Esophagus squamous epithelium (tissue), 5 donors: ENCODE measurements at regions not wholly inside any gene's neighbourhood (a gene's known extent, or its start where the extent isn't known, plus 50 kb on each side); places are given as distances from the start of the nearest gene placed in this dataset.

Experiments
- DNase-seq: peaks from one replicate; lab custom pipeline; 2025; lab: John Stamatoyannopoulos, UW
- H3K27ac ChIP-seq, 4 donors: fragments of 200-600 bp; sonication (generic); one replicate each; pipeline ENCODE4 v1.5.1; 2016 to 2019; ENCODE audit warnings: mild to moderate bottlenecking in 1 of 4
- H3K27me3 ChIP-seq, 4 donors: fragments of 200-600 bp; sonication (generic); 1 replicate in 3 of 4; 2 replicates in 1 of 4; pipeline versions ENCODE4 v1.5.1 to v1.6.0; 2017 to 2021; ENCODE audit warnings: antibody characterized with exemption in 1 of 4
- H3K36me3 ChIP-seq, 3 donors: fragments of 200-600 bp; sonication (generic); one replicate each; pipeline ENCODE4 v1.5.1; 2016 to 2019
- H3K4me1 ChIP-seq, 3 donors: fragments of 200-600 bp; sonication (generic); one replicate each; pipeline ENCODE4 v1.5.1; 2017 to 2019
- H3K4me3 ChIP-seq, 4 donors: fragments of 200-600 bp; sonication (generic); 1 replicate in 3 of 4; 2 replicates in 1 of 4; pipeline ENCODE4 v1.5.1; 2016 to 2019; ENCODE audit warnings: mild to moderate bottlenecking in 2 of 4, moderate library complexity in 1 of 4
- H3K9me3 ChIP-seq, 3 donors: fragments of 200-600 bp; sonication (generic); one replicate each; pipeline ENCODE4 v1.5.1; 2016 to 2019
- POLR2A ChIP-seq, 4 donors: fragments of 450-650 bp; IDR thresholded peaks; one replicate each; pipeline ENCODE4 v1.6.1; 2017; ENCODE audit warnings: antibody characterized with exemption in 4 of 4, mild to moderate bottlenecking in 4 of 4, moderate library complexity in 3 of 4
- WGBS, 2 donors: methylation state at CpG; one replicate each; pipeline ENCODE4 v1.1.5; 2018; 5-methylcytosine and 5-hydroxymethylcytosine counted together
- intact Hi-C: fragments of 100-400 bp; cut with DNase I; formaldehyde crosslinking; loops from one replicate; pipeline ENCODE4 v1.15.0; 2022
- TF ChIP-seq, protein P1 (sequence below), 6 experiments: fragments of 450-650 bp in 4 of 6; fragments of 200-600 bp in 2 of 6; sonication (generic) in 2 of 6; IDR thresholded peaks; one replicate each; pipeline ENCODE4 v1.5.1; 2016 to 2019; ENCODE audit warnings: antibody characterized with exemption in 6 of 6, mild to moderate bottlenecking in 4 of 6, moderate library complexity in 4 of 6
- donor health status: DM: yes; HTN: yes; CAD: no.

DNA sequence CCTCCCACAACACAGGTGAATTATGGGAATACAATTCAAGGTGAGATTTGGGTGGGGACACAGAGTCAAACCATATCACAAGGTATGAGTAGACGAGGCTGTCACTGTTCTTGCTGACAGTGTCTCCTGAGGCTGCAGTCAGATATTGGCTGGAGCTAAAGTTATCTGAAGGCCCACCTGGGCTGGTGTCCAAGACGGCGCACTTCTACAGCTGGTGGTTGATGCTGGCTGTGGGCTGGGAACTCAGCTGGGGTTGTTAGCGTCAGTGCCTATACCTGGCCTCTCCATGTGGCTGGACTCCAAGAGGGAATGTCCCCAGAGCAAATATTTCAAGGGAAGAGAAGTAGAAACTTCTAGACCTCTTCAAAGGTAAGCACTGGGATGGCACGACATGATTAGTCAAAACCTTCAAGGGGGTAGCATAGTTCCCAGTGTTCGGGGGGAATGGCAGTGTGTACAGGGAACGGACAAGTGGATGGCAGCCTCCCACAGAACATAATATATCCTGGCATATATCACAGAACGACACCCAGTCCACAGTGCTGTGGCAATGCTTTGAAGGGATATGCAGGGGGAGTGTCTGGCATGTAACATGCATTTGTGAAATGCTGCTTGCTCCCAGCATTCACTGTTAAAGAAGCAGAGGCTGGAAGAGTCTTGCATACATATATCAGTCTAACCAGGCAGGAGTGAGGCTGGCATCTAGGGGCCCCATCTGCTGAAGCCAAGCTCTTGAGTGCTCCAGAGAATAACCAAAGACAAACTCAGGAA lies 126.7 kb upstream of the RFLNA start:
- Histone ChIP-seq H3K27me3 (no peaks in the 10 kb centered on the region), H3K4me1 (no peaks in the 10 kb centered on the region), H3K27ac (no peak overlapping the region), H3K4me3 (no peak overlapping the region), H3K9me3 (no peaks in the 10 kb centered on the region), H3K36me3 (no peaks in the 10 kb centered on the region)
- intact Hi-C loops = no loop called here
- DNase-seq = no peak
- 79 to 92% methylated on average over 5 of the region's 8 CpGs for WGBS, 2 donors
- no peak for TF ChIP-seq POLR2A (IDR thresholded peaks at IDR 0.05)
- TF ChIP-seq, protein P1, sequence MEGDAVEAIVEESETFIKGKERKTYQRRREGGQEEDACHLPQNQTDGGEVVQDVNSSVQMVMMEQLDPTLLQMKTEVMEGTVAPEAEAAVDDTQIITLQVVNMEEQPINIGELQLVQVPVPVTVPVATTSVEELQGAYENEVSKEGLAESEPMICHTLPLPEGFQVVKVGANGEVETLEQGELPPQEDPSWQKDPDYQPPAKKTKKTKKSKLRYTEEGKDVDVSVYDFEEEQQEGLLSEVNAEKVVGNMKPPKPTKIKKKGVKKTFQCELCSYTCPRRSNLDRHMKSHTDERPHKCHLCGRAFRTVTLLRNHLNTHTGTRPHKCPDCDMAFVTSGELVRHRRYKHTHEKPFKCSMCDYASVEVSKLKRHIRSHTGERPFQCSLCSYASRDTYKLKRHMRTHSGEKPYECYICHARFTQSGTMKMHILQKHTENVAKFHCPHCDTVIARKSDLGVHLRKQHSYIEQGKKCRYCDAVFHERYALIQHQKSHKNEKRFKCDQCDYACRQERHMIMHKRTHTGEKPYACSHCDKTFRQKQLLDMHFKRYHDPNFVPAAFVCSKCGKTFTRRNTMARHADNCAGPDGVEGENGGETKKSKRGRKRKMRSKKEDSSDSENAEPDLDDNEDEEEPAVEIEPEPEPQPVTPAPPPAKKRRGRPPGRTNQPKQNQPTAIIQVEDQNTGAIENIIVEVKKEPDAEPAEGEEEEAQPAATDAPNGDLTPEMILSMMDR (IDR thresholded peaks at IDR 0.05) = no peak

DNA sequence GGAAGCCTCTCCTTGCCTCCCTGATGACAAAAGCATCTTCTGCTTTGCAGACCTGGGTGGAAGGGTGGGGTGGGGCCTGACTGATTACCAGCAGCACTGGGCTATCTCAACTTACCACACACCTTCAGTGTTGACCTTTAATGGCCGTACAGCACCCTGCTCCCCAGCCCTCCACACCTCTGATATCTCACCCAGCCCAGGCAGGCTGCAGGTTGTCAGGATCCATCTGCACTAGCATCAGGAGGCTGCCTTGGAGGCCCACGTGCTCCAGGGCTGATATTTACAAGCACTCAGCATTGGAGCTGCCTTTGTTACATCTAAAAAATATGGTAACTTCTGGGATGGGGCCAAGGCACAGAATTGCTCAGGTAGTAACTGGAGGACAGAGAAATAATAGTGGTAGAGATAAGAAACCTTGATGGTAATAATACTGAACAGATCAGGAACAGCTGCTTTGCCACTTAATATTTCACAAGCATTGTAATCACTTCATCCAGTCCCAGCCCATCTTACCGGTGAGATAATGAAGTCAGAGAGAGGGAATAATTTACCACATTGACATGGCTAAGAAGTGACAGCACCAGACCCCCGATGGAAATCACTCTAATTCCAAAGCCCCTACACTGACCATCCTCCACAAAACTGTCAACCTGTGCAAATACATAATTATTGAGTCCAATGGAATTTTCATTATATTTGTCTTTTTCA lies 125.2 kb upstream of the RFLNA start:
- TF ChIP-seq POLR2A (IDR thresholded peaks at IDR 0.05) = no peak
- TF ChIP-seq, protein P1 (IDR thresholded peaks at IDR 0.05) = no peak
- intact Hi-C loops = no loop called here
- H3K27ac ChIP-seq = no peak overlapping the region
- no peaks in the 10 kb centered on the region for H3K27me3 ChIP-seq
- 67 to 78% methylated on average over 4 of the region's 4 CpGs for WGBS, 2 donors
- H3K4me1 ChIP-seq = no peaks in the 10 kb centered on the region
- H3K36me3 ChIP-seq = no peaks in the 10 kb centered on the region
- no peak for DNase-seq
- H3K9me3 ChIP-seq = no peaks in the 10 kb centered on the region
- no peak overlapping the region for H3K4me3 ChIP-seq

DNA sequence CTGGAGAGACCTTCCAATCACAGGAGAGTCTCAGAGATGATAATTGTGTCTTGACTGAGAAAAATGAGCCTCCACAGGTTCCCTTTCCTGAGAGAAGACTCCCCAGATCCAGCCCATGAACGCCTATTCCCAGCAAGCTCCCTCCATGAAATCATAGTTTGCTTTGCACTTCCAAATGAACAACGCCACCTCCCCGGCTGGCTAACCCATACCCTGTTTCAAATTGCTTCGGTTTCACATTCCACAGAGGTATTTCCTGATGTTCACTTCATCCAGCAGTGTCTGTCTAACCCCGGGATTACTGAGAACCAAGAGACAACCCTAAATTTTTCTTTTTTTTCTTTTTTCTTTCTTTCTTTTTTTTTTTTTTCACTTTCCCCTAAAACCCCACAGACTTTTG lies 124.1 kb upstream of the RFLNA start:
- Histone ChIP-seq H3K4me3 (no peak overlapping the region), H3K27me3 (no peaks in the 10 kb centered on the region), H3K9me3 (no peaks in the 10 kb centered on the region), H3K36me3 (no peaks in the 10 kb centered on the region), H3K4me1 (no peaks in the 10 kb centered on the region), H3K27ac (no peak overlapping the region)
- DNase-seq = no peak
- 76 to 86% methylated on average over 5 of the region's 5 CpGs for WGBS, 2 donors
- no peak for TF ChIP-seq POLR2A (IDR thresholded peaks at IDR 0.05)
- TF ChIP-seq, protein P1 (IDR thresholded peaks at IDR 0.05) = no peak
- intact Hi-C loops = no loop called here

- TF ChIP-seq POLR2A (IDR thresholded peaks at IDR 0.05) = no peak
- TF ChIP-seq, protein P1 (IDR thresholded peaks at IDR 0.05) = no peak
- H3K4me1 ChIP-seq = no peaks in the 10 kb centered on the region
- no peak for DNase-seq
- 75 to 82% methylated on average over 7 of the region's 8 CpGs for WGBS, 2 donors
- no peaks in the 10 kb centered on the region for H3K36me3 ChIP-seq
- no peak overlapping the region for H3K4me3 ChIP-seq
- no peaks in the 10 kb centered on the region for H3K9me3 ChIP-seq
- no peak overlapping the region for H3K27ac ChIP-seq
- no peaks in the 10 kb centered on the region for H3K27me3 ChIP-seq
- intact Hi-C loops = no loop called here
These were observed 123.5 kb upstream of the RFLNA start for GRCh38 chr12:124171231-124171979.

GRCh38 chr12:124172636-124173035 lies 122.3 kb upstream of the RFLNA start:
- WGBS, 2 donors = 79 to 83% methylated on average over 5 to 6 of the region's 6 CpGs
- Histone ChIP-seq H3K9me3 (no peaks in the 10 kb centered on the region), H3K4me3 (no peak overlapping the region), H3K4me1 (no peaks in the 10 kb centered on the region), H3K27ac (no peak overlapping the region), H3K27me3 (no peaks in the 10 kb centered on the region), H3K36me3 (no peaks in the 10 kb centered on the region)
- no peak for DNase-seq
- intact Hi-C loops = no loop called here
- no peak for TF ChIP-seq POLR2A (IDR thresholded peaks at IDR 0.05)
- TF ChIP-seq, protein P1 (IDR thresholded peaks at IDR 0.05) = no peak
